SK-N-SH treated with all-trans-retinoic acid at 6 μM for 48 hours (cell line): ENCODE measurements at regions not wholly inside any gene's neighbourhood (a gene's known extent, or its start where the extent isn't known, plus 50 kb on each side); places are given as distances from the start of the nearest gene placed in this dataset.

Experiments used
- ATAC-seq: fragments of 200-7000 bp; cut with Tn5 transposase; 3 replicates; pipeline ENCODE4 v1.9.1; 2020; ENCODE audit warnings: mild to moderate bottlenecking, moderate library complexity
- BACH2 ChIP-seq: fragments of 250-450 bp; sonication (Bioruptor Pico); IDR thresholded peaks from 2 replicates; pipeline ENCODE4 v1.9.0; 2021; ENCODE audit warnings: mild to moderate bottlenecking, borderline replicate concordance
- CREB5 ChIP-seq: fragments of 250-450 bp; sonication (Bioruptor Pico); IDR thresholded peaks from 2 replicates; pipeline ENCODE4 v1.5.1; 2020; ENCODE audit warnings: low read depth, mild to moderate bottlenecking, moderate library complexity
- CSDC2 ChIP-seq: fragments of 250-450 bp; sonication (Bioruptor Pico); IDR thresholded peaks from 2 replicates; pipeline ENCODE4 v1.5.0; 2020; ENCODE audit warnings: mild to moderate bottlenecking, moderate library complexity
- CSRNP3 ChIP-seq: fragments of 250-450 bp; sonication (Bioruptor Pico); IDR thresholded peaks from 2 replicates; pipeline ENCODE4 v1.5.1; 2021; ENCODE audit warnings: mild to moderate bottlenecking, moderate library complexity
- ESRRG ChIP-seq: fragments of 250-450 bp; sonication (Bioruptor Pico); IDR thresholded peaks from 2 replicates; pipeline ENCODE4 v1.6.1; 2021; ENCODE audit warnings: mild to moderate bottlenecking
- GLIS3 ChIP-seq: fragments of 250-450 bp; sonication (Bioruptor Pico); IDR thresholded peaks from 2 replicates; pipeline ENCODE4 v1.5.0; 2020; ENCODE audit warnings: mild to moderate bottlenecking, moderate library complexity
- ISL1 ChIP-seq: fragments of 250-450 bp; sonication (Bioruptor Pico); IDR thresholded peaks from 2 replicates; pipeline ENCODE4 v2.1.2; 2022; ENCODE audit warnings: mild to moderate bottlenecking, moderate library complexity
- OSR1 ChIP-seq: fragments of 250-450 bp; sonication (Bioruptor Pico); IDR thresholded peaks from 2 replicates; pipeline ENCODE4 v1.8.0; 2022; ENCODE audit warnings: moderate library complexity, mild to moderate bottlenecking, inconsistent platforms
- PATZ1 ChIP-seq: fragments of 250-450 bp; sonication (Bioruptor Pico); IDR thresholded peaks from 2 replicates; pipeline ENCODE4 v1.8.0; 2020; ENCODE audit warnings: mild to moderate bottlenecking, moderate library complexity, borderline replicate concordance
- POU6F1 ChIP-seq: fragments of 250-450 bp; sonication (Bioruptor Pico); IDR thresholded peaks from 2 replicates; pipeline ENCODE4 v1.8.0; 2021; ENCODE audit warnings: low read depth, mild to moderate bottlenecking, moderate library complexity, borderline replicate concordance
- PPARA ChIP-seq: fragments of 250-450 bp; sonication (Bioruptor Pico); IDR thresholded peaks from 2 replicates; pipeline ENCODE4 v1.5.0; 2020; ENCODE audit warnings: mild to moderate bottlenecking, borderline replicate concordance
- RARB ChIP-seq: fragments of 250-450 bp; sonication (Bioruptor Pico); IDR thresholded peaks from 2 replicates; pipeline ENCODE4 v1.8.0; 2021; ENCODE audit warnings: mild to moderate bottlenecking, moderate library complexity
- SNAI2 ChIP-seq: fragments of 250-450 bp; sonication (Bioruptor Pico); IDR thresholded peaks from 2 replicates; pipeline ENCODE4 v1.5.0; 2020; ENCODE audit warnings: mild to moderate bottlenecking, moderate library complexity
- TCF4 ChIP-seq: fragments of 250-450 bp; sonication (Bioruptor Pico); IDR thresholded peaks from 2 replicates; pipeline ENCODE4 v1.8.0; 2021; ENCODE audit warnings: mild to moderate bottlenecking, moderate library complexity, borderline replicate concordance
- TOX ChIP-seq: fragments of 250-450 bp; sonication (Bioruptor Pico); IDR thresholded peaks from 2 replicates; pipeline ENCODE4 v1.8.0; 2021; ENCODE audit warnings: mild to moderate bottlenecking, moderate library complexity, borderline replicate concordance
- TSHZ2 ChIP-seq: fragments of 250-450 bp; sonication (Bioruptor Pico); IDR thresholded peaks from 2 replicates; pipeline ENCODE4 v1.5.0; 2020; ENCODE audit warnings: mild to moderate bottlenecking, moderate library complexity
- ZC3H10 ChIP-seq: fragments of 250-450 bp; sonication (Bioruptor Pico); IDR thresholded peaks from 2 replicates; pipeline ENCODE4 v1.5.1; 2021; ENCODE audit warnings: mild to moderate bottlenecking, moderate library complexity
- ZFP3 ChIP-seq: fragments of 250-450 bp; sonication (Bioruptor Pico); IDR thresholded peaks from 2 replicates; pipeline ENCODE4 v1.5.0; 2020; ENCODE audit warnings: mild to moderate bottlenecking, moderate library complexity
- ZFP30 ChIP-seq: fragments of 450-650 bp; formaldehyde crosslinking; IDR thresholded peaks from 2 replicates; pipeline ENCODE4 v1.5.0; 2022; ENCODE audit warnings: mild to moderate bottlenecking, moderate library complexity
- ZNF565 ChIP-seq: fragments of 450-650 bp; formaldehyde crosslinking; conservative IDR thresholded peaks from 2 replicates; pipeline ENCODE4 v1.5.0; 2020; ENCODE audit warnings: low read depth, mild to moderate bottlenecking, moderate library complexity
- ZNF70 ChIP-seq: fragments of 450-650 bp; formaldehyde crosslinking; IDR thresholded peaks from 2 replicates; pipeline ENCODE4 v1.5.0; 2020; ENCODE audit warnings: mild to moderate bottlenecking, moderate library complexity
- ZNF8 ChIP-seq: fragments of 450-650 bp; formaldehyde crosslinking; IDR thresholded peaks from 2 replicates; pipeline ENCODE4 v1.5.0; 2020; ENCODE audit warnings: mild to moderate bottlenecking, moderate library complexity

GRCh38 chr6:81878479-81878878 lies 126.0 kb upstream of the TENT5A start:
- TF ChIP-seq CREB5 (CRISPR knock-in tag) (no peak), ZC3H10 (no peak), ISL1 (no peak), ZFP3 (CRISPR knock-in tag) (no peak), TOX (CRISPR knock-in tag) (no peak), ZFP30 (CRISPR knock-in tag) (no peak), OSR1 (CRISPR knock-in tag) (no peak), ZNF565 (CRISPR knock-in tag) (no peak), PATZ1 (no peak), BACH2 (no peak)
- TF ChIP-seq, all 23 proteins: peak for 0
- no peak for ATAC-seq

GRCh38 chr6:81876971-81877370 lies 124.5 kb upstream of the TENT5A start:
- TF ChIP-seq ZNF565 (CRISPR knock-in tag) (no peak), RARB (CRISPR knock-in tag) (no peak), CSDC2 (CRISPR knock-in tag) (no peak), CREB5 (CRISPR knock-in tag) (no peak), CSRNP3 (no peak), SNAI2 (CRISPR knock-in tag) (no peak), ZC3H10 (no peak), ZNF8 (CRISPR knock-in tag) (no peak)
- peak; percentile 80 for ATAC-seq

- TF ChIP-seq ZNF565 (CRISPR knock-in tag), result no peak
- TF ChIP-seq RARB (CRISPR knock-in tag), result no peak
- TF ChIP-seq TSHZ2 (CRISPR knock-in tag), result no peak
- no peak for TF ChIP-seq BACH2
- TF ChIP-seq PPARA (CRISPR knock-in tag), result no peak
- TF ChIP-seq ESRRG (CRISPR knock-in tag), result no peak
- TF ChIP-seq GLIS3 (CRISPR knock-in tag), result no peak
- TF ChIP-seq PATZ1, result no peak
- no peak for TF ChIP-seq ZNF70 (CRISPR knock-in tag)
- no peak for TF ChIP-seq ZC3H10
- no peak for TF ChIP-seq CREB5 (CRISPR knock-in tag)
- no peak for TF ChIP-seq TOX (CRISPR knock-in tag)
- no peak for TF ChIP-seq TCF4
- TF ChIP-seq ZFP3 (CRISPR knock-in tag), result no peak
- no peak for TF ChIP-seq ISL1
- no peak for TF ChIP-seq POU6F1 (CRISPR knock-in tag)
- TF ChIP-seq OSR1 (CRISPR knock-in tag), result no peak
- no peak for TF ChIP-seq CSRNP3
- TF ChIP-seq, all 23 proteins: peak for 0
- ATAC-seq, result no peak
These were observed 123.4 kb upstream of the TENT5A start for GRCh38 chr6:81875782-81876293.
